Endothelial cell of umbilical vein (primary cell): ENCODE measurements at regions not wholly inside any gene's neighbourhood (a gene's known extent, or its start where the extent isn't known, plus 50 kb on each side); places are given as distances from the start of the nearest gene placed in this dataset.

Experiments
- BruUV-seq: library from RNA; stranded (reverse); fragments of 400-500 nt; replicated peaks from 2 replicates; lab custom pipeline; 2021; lab: Mats Ljungman, UMichigan
- CTCF ChIA-PET: fragments of 300-600, 350-600 bp; sonication (Branson Sonifier 250); formaldehyde crosslinking; loops from one replicate; lab custom pipeline; 2021; ENCODE audit warnings: antibody characterized with exemption, inconsistent platforms; lab: Charles Lee
- POLR2A ChIA-PET: fragments of 300-600, 350-600 bp; sonication (Branson Sonifier 250); formaldehyde crosslinking; loops from one replicate; lab custom pipeline; 2021; ENCODE audit warnings: antibody characterized with exemption, inconsistent platforms; lab: Charles Lee
- DNase-seq: peaks from one replicate; pipeline ENCODE4 v3.0.0-alpha.2; 2011; ENCODE audit warnings: low read depth, low spot score
- FAIRE-seq: peaks from 2 replicates; lab custom pipeline; 2011; peaks lifted over from hg19 to GRCh38; lab: Jason Lieb, UNC
- H2AFZ ChIP-seq: 2 replicates; pipeline ENCODE4 v1.6.0; 2012; ENCODE audit warnings: low read depth, low read length, control low read depth, inconsistent platforms
- H3K27ac ChIP-seq: 2 replicates; pipeline ENCODE4 v1.5.1; 2011; ENCODE audit warnings: low read depth, mild to moderate bottlenecking, control low read depth, low read length, moderate library complexity; ENCODE audit not compliant: insufficient read depth
- H3K27me3 ChIP-seq, 2 experiments: 2 replicates each; pipeline versions ENCODE4 v1.6.0 to v1.6.1; 2011; ENCODE audit warnings: low read length in 2 of 2, mixed read lengths in 1 of 2; ENCODE audit not compliant: control insufficient read depth in 2 of 2, insufficient read depth in 2 of 2
- H3K36me3 ChIP-seq, 2 experiments: 2 replicates in 1 of 2; 3 replicates in 1 of 2; pipeline ENCODE4 v1.5.1; 2011; ENCODE audit warnings: low read length in 2 of 2, mild to moderate bottlenecking in 1 of 2, moderate library complexity in 1 of 2; ENCODE audit not compliant: control insufficient read depth in 2 of 2, insufficient read depth in 2 of 2; ENCODE audit errors: extremely low read depth in 1 of 2
- H3K4me1 ChIP-seq: 3 replicates; pipeline ENCODE4 v1.5.1; 2011; ENCODE audit warnings: mild to moderate bottlenecking, low read length; ENCODE audit not compliant: control insufficient read depth, insufficient read depth; ENCODE audit errors: extremely low read depth
- H3K4me2 ChIP-seq: 2 replicates; pipeline ENCODE4 v1.6.1; 2011; ENCODE audit warnings: low read length, control low read depth, mixed read lengths; ENCODE audit not compliant: insufficient read depth
- H3K4me3 ChIP-seq, 3 experiments: fragments of 200-600 bp in 1 of 3; sonication (generic), shearing (Covaris generic) in 1 of 3; replicated peaks in 1 of 3; 2 replicates each; pipeline ENCODE4 v1.5.1; 2011 to 2016; ENCODE audit warnings: control low read depth in 3 of 3, low read length in 3 of 3, mild to moderate bottlenecking in 2 of 3, inconsistent platforms in 1 of 3, low read depth in 1 of 3, moderate library complexity in 1 of 3; ENCODE audit not compliant: insufficient read depth in 1 of 3
- H3K79me2 ChIP-seq: 2 replicates; pipeline ENCODE4 v1.6.0; 2012; ENCODE audit warnings: low read length, inconsistent platforms; ENCODE audit not compliant: control insufficient read depth, insufficient read depth
- H3K9ac ChIP-seq: replicated peaks from 2 replicates; pipeline ENCODE3; 2011; ENCODE audit warnings: low read length, control low read depth; ENCODE audit not compliant: insufficient read depth; ENCODE audit errors: extremely low read depth
- H3K9me1 ChIP-seq: replicated peaks from 3 replicates; pipeline ENCODE4 v1.6.0; 2011; ENCODE audit warnings: mild to moderate bottlenecking, low read length; ENCODE audit not compliant: control insufficient read depth, insufficient read depth; ENCODE audit errors: extremely low read depth
- H3K9me3 ChIP-seq: replicated peaks from 2 replicates; pipeline ENCODE4 v1.5.1; 2012; ENCODE audit warnings: low read length, inconsistent platforms; ENCODE audit not compliant: control insufficient read depth, insufficient read depth
- H4K20me1 ChIP-seq: replicated peaks from 2 replicates; pipeline ENCODE3; 2011; ENCODE audit warnings: mild to moderate bottlenecking, low read length; ENCODE audit not compliant: control insufficient read depth, insufficient read depth; ENCODE audit errors: extremely low read depth
- EZH2 ChIP-seq: IDR thresholded peaks from 2 replicates; pipeline ENCODE4 v1.6.1; 2012; ENCODE audit warnings: borderline replicate concordance, low read depth, mild to moderate bottlenecking, moderate library complexity, low read length, inconsistent platforms; ENCODE audit not compliant: severe bottlenecking
- GATA2 ChIP-seq: IDR thresholded peaks from 2 replicates; pipeline ENCODE4 v1.7.0; 2011; ENCODE audit warnings: low read depth, mild to moderate bottlenecking, moderate library complexity, mixed read lengths, low read length; ENCODE audit not compliant: insufficient read length, insufficient read depth
- JUN ChIP-seq: IDR thresholded peaks from 2 replicates; pipeline ENCODE4 v1.6.1; 2011; ENCODE audit warnings: borderline replicate concordance, low read depth; ENCODE audit not compliant: insufficient read length, insufficient read depth
- MYC ChIP-seq: IDR thresholded peaks from one replicate; pipeline ENCODE4 v1.6.1; 2011; ENCODE audit warnings: mild to moderate bottlenecking, low read depth, low read length
- POLR2A ChIP-seq: IDR thresholded peaks from 2 replicates; pipeline ENCODE4 v1.6.1; 2012; ENCODE audit warnings: low read depth, mild to moderate bottlenecking, control low read depth, low read length
- POLR2AphosphoS5 ChIP-seq: IDR thresholded peaks from 2 replicates; pipeline ENCODE4 v1.6.1; 2012; ENCODE audit warnings: low read depth, mild to moderate bottlenecking, control low read depth, low read length, moderate library complexity; ENCODE audit not compliant: insufficient read depth
- dilution Hi-C: fragments of 300-500 bp; cut with MboI; formaldehyde crosslinking; loops from one replicate; pipeline ENCODE4 v1.15.0; 2019; ENCODE audit warnings: low sequenced_read_pairs; ENCODE audit not compliant: extremely low pct_ligation_motif_present
- intact Hi-C: fragments of 100-400 bp; cut with micrococcal nuclease; formaldehyde crosslinking; loops from one replicate; pipeline ENCODE4 v1.10.0; 2022
- TF ChIP-seq, protein P1 (sequence below), 2 donors: IDR thresholded peaks; 1 replicate in 1 of 2; 2 replicates in 1 of 2; pipeline ENCODE4 v1.5.1; 2011; ENCODE audit warnings: low read length in 2 of 2, mild to moderate bottlenecking in 2 of 2, moderate library complexity in 2 of 2, control low read depth in 1 of 2, inconsistent platforms in 1 of 2, low read depth in 1 of 2; ENCODE audit not compliant: insufficient read depth in 1 of 2; ENCODE audit errors: extremely low read depth in 1 of 2
- TF ChIP-seq, protein P2 (sequence below): IDR thresholded peaks from 2 replicates; pipeline ENCODE4 v1.6.1; 2011; ENCODE audit not compliant: insufficient read depth, insufficient read length

DNA sequence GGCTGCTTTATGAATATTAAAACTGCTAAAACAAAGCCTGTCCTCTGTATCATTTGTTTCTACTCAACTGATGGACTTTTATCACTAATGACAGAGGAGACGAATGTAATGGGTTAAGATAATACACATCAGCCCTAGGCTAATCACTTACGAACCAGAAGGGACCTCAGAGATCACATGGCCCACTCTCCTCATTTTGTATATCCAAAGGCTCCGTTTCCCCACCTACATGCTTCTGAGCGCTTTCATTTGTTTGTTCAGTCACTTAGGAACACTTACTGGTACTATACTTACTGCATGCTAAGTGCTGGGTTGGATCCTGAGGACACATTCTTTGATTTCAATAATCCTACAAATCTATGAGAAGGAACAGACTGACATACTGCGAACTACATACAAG is 169.3 kb downstream of the CEP135 start:
- no peak for TF ChIP-seq POLR2A
- TF ChIP-seq POLR2AphosphoS5: no peak
- no peak for TF ChIP-seq JUN
- Histone ChIP-seq H3K79me2 (no peaks in the 10 kb centered on the region), H3K36me3 (no peaks in the 10 kb centered on the region), H4K20me1 (no peaks in the 10 kb centered on the region), H3K4me1 (no peaks in the 10 kb centered on the region), H3K4me3 (no peak overlapping the region), H3K9ac (no peak overlapping the region), H3K27me3 (no peaks in the 10 kb centered on the region), H3K9me3 (no peaks in the 10 kb centered on the region), H3K27ac (no peak overlapping the region), H3K4me2 (no peak overlapping the region), H3K9me1 (no peaks in the 10 kb centered on the region), H2AFZ (no peak overlapping the region)
- BruUV-seq: no TSS peak
- no peak for FAIRE-seq
- CTCF ChIA-PET: no interaction called here
- DNase-seq: no peak
- intact Hi-C loops (no loop called here), dilution Hi-C loops (no loop called here)
- POLR2A ChIA-PET: no interaction called here

DNA sequence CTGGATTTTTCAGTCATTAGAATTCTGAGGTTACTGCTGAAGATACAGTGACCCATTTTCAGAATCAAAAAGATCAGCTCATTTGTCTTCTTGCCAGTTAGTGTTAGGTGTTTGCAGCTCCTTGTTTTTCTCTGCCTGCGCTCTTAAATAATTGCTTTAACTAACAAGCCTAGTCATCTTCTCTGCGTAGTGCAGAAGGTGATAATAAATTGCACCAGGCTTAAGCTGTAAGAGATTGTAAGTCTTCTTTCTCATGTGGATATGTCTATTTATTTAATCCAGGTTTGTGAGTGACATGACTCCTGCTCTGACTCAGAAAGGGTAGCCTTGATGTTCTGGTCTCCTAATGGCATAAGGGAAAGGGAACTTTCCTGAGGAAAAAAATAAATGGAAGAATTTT is 167.2 kb downstream of the CEP135 start:
- FAIRE-seq: no peak
- POLR2A ChIA-PET: no interaction called here
- H3K9ac ChIP-seq: no peak overlapping the region
- H3K9me3 ChIP-seq: no peaks in the 10 kb centered on the region
- H3K27me3 ChIP-seq: no peaks in the 10 kb centered on the region
- H3K4me1 ChIP-seq: no peaks in the 10 kb centered on the region
- dilution Hi-C loops: no loop called here
- no TSS peak for BruUV-seq
- H3K4me3 ChIP-seq: no peak overlapping the region
- CTCF ChIA-PET: interaction anchor here (0.7 to 1.3 kb wide), 3 partner anchors 9 to 14 kb away, joined by 3 to 4 read pairs (median 3); no protein-coding TSS in a partner anchor
- H4K20me1 ChIP-seq: no peaks in the 10 kb centered on the region
- DNase-seq: no peak
- no peak overlapping the region for H2AFZ ChIP-seq
- no peak overlapping the region for H3K27ac ChIP-seq
- TF ChIP-seq, protein P1, sequence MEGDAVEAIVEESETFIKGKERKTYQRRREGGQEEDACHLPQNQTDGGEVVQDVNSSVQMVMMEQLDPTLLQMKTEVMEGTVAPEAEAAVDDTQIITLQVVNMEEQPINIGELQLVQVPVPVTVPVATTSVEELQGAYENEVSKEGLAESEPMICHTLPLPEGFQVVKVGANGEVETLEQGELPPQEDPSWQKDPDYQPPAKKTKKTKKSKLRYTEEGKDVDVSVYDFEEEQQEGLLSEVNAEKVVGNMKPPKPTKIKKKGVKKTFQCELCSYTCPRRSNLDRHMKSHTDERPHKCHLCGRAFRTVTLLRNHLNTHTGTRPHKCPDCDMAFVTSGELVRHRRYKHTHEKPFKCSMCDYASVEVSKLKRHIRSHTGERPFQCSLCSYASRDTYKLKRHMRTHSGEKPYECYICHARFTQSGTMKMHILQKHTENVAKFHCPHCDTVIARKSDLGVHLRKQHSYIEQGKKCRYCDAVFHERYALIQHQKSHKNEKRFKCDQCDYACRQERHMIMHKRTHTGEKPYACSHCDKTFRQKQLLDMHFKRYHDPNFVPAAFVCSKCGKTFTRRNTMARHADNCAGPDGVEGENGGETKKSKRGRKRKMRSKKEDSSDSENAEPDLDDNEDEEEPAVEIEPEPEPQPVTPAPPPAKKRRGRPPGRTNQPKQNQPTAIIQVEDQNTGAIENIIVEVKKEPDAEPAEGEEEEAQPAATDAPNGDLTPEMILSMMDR (IDR thresholded peaks at IDR 0.05; ENCODE audit: extremely low read depth in 1 of 2, insufficient read depth in 1 of 2, low read depth in 1 of 2, low read length in 2 of 2): no peak
- TF ChIP-seq, protein P2, sequence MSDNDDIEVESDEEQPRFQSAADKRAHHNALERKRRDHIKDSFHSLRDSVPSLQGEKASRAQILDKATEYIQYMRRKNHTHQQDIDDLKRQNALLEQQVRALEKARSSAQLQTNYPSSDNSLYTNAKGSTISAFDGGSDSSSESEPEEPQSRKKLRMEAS: no peak
- TF ChIP-seq GATA2 (no peak), EZH2 (no peak), POLR2A (no peak), POLR2AphosphoS5 (no peak), MYC (no peak), JUN (no peak)
- H3K36me3 ChIP-seq: no peaks in the 10 kb centered on the region
- H3K4me2 ChIP-seq: no peak overlapping the region
- intact Hi-C loops: no loop called here
- H3K9me1 ChIP-seq: no peaks in the 10 kb centered on the region
- H3K79me2 ChIP-seq: no peaks in the 10 kb centered on the region
